ENCODE measurements at regions not wholly inside any gene's neighbourhood (a gene's known extent, or its start where the extent isn't known, plus 50 kb on each side); places are given as distances from the start of the nearest gene placed in this dataset.

GRCh38 chr6:26149240-26149639, 62.0 kb downstream of the HFE start:
- no peak for DNase-seq

- DNase-seq: no peak
Observed at GRCh38 chr6:26152226-26153101, 65.2 kb downstream of the HFE start.

GRCh38 chr6:26155061-26155930, 68.1 kb downstream of the HFE start:
- no peak for DNase-seq

DNA sequence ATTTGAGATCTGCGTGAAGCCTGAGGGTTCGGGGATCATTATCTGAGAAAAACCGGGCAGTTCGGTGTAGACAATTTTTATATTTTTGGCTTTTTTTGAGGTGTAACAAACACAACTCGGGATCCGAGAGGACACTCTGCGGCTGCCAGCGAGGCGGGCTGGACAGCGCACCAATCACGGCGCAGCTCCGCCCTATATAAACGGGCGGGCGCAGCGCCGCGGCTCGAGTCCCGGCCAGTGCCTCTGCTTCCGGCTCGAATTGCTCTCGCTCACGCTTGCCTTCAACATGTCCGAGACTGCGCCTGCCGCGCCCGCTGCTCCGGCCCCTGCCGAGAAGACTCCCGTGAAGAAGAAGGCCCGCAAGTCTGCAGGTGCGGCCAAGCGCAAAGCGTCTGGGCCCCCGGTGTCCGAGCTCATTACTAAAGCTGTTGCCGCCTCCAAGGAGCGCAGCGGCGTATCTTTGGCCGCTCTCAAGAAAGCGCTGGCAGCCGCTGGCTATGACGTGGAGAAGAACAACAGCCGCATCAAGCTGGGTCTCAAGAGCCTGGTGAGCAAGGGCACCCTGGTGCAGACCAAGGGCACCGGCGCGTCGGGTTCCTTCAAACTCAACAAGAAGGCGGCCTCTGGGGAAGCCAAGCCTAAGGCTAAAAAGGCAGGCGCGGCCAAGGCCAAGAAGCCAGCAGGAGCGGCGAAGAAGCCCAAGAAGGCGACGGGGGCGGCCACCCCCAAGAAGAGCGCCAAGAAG, 69.0 kb downstream of the HFE start:
- DNase-seq: peak; percentile 76 to 89 (median 84)

- DNase-seq: peak in 3 of 4 experiments; percentile 31 to 54 (median 51)
Observed at GRCh38 chr6:26156850-26157250, 69.6 kb downstream of the HFE start.

DNA sequence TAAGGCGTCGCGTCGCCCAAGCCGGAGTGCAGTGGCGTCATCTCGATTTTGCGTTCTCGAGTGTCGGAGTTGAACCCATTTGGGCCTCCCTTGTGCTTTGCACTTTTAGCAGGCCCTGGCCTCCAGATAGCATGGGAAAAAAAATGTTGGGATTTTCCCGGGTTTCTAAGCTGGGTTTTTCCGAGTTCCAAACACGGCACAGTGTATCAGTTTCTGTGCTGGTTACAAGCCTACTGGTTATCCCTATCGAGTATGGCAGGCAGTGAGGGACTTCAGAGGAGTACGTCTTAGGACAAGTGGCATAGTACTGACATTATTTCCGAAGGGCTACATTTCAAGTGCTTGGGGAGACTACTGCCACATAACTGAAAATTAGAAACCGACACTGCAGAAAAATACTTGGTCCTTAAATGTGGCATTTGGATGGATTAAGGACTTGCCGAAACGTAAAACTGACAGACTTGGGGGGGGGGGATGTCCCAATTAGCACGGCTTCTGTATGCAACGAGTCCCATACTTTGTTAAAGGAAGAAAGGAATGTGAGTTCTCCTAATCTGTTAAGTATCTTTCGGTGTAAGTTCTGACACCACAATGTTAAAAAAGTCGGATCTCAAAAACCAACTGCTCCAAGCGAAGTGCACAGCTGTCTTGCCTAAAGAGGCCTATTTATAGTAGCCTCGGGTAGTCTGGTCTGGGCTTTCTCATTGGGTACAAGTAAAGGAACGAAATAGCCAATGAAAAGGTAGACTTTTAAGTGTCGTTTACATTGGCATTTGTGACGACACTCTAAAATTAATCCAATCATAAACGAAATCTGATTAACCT, 70.2 kb downstream of the HFE start:
- peak in 2 of 4 experiments; percentile 64 to 77 for DNase-seq

DNA sequence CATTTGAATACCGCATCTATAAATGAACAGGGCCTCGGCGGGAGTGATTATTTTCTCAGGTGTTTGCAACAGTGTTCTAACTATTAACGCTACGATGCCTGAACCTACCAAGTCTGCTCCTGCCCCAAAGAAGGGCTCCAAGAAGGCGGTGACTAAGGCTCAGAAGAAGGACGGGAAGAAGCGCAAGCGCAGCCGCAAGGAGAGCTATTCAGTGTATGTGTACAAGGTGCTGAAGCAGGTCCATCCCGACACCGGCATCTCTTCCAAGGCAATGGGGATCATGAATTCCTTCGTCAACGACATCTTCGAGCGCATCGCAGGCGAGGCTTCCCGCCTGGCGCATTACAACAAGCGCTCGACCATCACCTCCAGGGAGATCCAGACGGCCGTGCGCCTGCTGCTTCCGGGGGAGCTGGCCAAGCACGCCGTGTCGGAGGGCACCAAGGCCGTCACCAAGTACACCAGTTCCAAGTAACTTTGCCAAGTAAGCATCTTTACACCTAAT, 70.9 kb downstream of the HFE start:
- peak; percentile 56 to 80 (median 66) for DNase-seq

DNA sequence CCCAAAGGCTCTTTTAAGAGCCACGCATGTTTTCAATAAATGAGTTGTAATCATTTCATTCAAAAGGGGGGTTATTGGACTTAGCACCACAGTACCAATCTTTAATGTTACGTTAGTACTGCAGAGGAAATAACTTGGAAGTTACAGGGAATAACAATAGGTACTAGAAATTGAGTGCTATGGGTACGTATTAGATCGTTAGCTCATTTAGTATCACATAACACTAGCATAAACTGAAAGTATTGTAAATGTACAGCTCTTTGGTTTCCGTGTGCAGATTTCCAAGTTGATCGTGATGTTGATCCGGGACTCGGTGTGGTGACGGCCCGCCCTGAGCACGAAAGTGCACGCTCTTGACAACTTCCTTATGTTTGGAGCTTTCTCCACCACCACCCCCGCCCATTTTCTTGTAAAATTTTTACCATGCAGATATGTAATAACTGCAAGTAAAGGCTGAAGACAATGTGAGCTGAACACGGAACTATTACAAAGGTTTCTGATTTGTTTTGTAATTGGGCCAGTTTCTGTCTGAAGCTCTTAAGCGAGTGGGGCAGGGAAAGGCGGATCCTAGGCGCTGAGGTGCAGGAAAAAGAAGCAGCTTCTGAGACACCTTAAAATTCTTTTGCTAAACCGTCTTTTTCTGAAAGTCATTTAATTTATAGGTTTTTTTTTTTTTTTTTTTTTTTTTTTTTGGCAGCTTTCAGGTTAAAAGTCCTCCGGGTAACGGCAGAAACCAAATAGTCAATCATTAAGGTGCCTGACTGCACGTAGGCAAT, 71.5 kb downstream of the HFE start:
- DNase-seq: peak in 2 of 4 experiments; percentile 29 to 36

GRCh38 chr6:26159357-26160273, 72.4 kb downstream of the HFE start:
- no peak for DNase-seq

DNA sequence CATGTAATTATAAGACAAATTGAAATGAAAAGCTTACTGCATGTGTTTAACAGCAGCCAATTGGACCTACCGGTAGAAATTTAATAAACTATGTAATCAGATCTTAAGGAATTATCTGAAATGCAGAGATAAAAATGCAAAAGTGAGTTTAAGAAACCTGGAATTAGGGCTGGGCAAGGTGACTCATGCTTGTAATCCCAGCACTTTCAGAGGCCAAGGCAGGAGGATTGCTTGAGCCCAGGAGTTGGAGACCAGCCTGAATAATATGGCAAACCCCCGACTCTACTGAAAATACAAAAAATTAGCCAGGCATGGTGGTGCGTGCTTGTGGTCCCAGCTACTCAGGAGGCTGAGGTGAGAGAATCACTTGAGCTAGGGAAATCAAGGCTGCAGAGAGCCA, 74.1 kb downstream of the HFE start:
- no peak for DNase-seq

- DNase-seq: no peak
Observed at GRCh38 chr6:26162399-26162798, 75.2 kb downstream of the HFE start.

GRCh38 chr6:26163427-26164119, 76.3 kb downstream of the HFE start:
- no peak for DNase-seq

DNA sequence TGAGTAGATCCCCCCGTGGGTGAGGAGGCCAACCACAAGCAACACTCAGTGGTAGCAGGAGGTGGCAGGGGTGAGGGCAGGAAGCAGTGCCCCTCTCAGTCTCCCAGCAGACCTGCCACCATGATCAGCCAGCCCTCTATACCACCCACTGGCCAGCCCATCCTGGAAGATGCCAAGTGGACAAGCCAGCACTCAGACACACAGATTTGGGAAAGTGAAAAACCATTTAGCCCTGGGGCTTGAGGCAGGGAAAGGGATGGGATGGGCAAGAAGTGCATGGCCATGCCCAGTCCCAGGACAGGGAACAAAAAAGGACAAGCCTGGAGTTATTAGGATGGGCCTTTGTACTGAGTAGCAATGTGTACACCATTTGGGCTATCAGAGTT, 76.9 kb downstream of the HFE start:
- DNase-seq: no peak

GRCh38 chr6:26165261-26165790, 78.1 kb downstream of the HFE start:
- no peak for DNase-seq

- no peak for DNase-seq
Observed at GRCh38 chr6:26170181-26170580, 83.0 kb downstream of the HFE start.

DNA sequence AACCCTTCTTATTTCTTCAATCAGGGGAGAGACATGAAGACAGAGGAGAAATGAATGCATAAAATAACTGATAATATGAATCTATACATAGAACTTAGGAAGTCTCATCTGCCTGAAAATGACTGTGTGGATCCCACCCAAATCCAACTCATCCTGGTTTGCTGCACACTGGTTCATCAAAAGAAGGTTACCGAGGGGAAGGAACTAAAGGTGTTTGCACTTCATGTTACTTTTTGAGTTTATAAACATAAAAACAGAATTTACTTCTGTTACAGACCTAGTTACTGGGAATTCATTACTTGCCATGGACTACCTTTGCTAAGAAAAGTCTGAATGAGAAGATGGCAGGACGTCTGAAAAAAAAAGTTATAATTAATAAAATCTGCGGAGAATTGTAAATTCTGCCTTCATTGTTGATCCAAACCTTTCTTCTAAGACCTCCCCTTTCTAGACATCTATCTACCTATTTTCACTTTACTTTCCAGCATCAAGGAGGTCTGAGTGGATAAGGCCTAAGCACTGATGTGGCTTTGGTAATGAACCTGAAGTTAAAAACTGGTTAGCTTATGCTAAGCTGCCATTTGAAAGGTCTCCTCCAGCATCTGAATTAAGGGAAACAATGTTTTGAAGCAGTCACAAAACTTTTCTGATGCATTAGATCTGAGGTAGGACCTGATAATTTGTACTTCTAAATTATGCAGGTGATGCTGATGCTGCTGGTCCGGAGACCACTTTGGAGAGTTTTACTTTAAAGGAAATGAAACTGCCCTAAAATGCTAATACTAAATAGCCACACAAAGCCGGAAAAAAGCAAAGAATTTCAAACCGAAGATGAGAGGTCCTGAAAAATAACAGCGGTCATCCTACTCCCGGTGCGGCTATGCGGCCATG, 84.0 kb downstream of the HFE start:
- no peak for DNase-seq

GRCh38 chr6:26172608-26172968, 85.4 kb downstream of the HFE start:
- no peak for DNase-seq

GRCh38 chr6:26173836-26174145, 86.6 kb downstream of the HFE start:
- DNase-seq: no peak
